Breast epithelium (tissue), 3 donors: ENCODE measurements at regions not wholly inside any gene's neighbourhood (a gene's known extent, or its start where the extent isn't known, plus 50 kb on each side); places are given as distances from the start of the nearest gene placed in this dataset.

ENCODE experiments used
- CTCF ChIP-seq, 3 donors: fragments of 450-650 bp; IDR thresholded peaks; one replicate each; pipeline ENCODE4 v1.5.1; 2016 to 2017; ENCODE audit warnings: antibody characterized with exemption in 3 of 3, mild to moderate bottlenecking in 3 of 3, moderate library complexity in 3 of 3
- POLR2A ChIP-seq: fragments of 450-650 bp; IDR thresholded peaks from one replicate; pipeline ENCODE4 v1.6.1; 2016; ENCODE audit warnings: antibody characterized with exemption, mild to moderate bottlenecking, moderate library complexity
- POLR2AphosphoS5 ChIP-seq, 3 donors: sonication (generic); formaldehyde crosslinking; IDR thresholded peaks; one replicate each; pipeline ENCODE4 v1.6.1; 2017; ENCODE audit warnings: antibody characterized with exemption in 3 of 3

- no peak for TF ChIP-seq CTCF (IDR thresholded peaks at IDR 0.05)
- no peak for TF ChIP-seq POLR2A
- no peak for TF ChIP-seq POLR2AphosphoS5 (IDR thresholded peaks at IDR 0.05)
Measured at GRCh38 chr6:148628251-148628650, 118.6 kb upstream of the UST start.
